H9 (cell line): ENCODE measurements at regions not wholly inside any gene's neighbourhood (a gene's known extent, or its start where the extent isn't known, plus 50 kb on each side); places are given as distances from the start of the nearest gene placed in this dataset.

Source experiments
- DNase-seq: peaks from one replicate; pipeline ENCODE4 v3.0.0-alpha.2; 2017
- H2AFZ ChIP-seq: one replicate; pipeline ENCODE4 v1.6.1; 2013; ENCODE audit warnings: mild to moderate bottlenecking, low read length, control low read depth, moderate library complexity
- H2AK5ac ChIP-seq: 2 replicates; pipeline ENCODE4 v1.6.1; 2013; ENCODE audit warnings: low read length, control low read depth, mixed read lengths; ENCODE audit not compliant: insufficient read length
- H2BK120ac ChIP-seq: one replicate; pipeline ENCODE4 v1.6.1; 2013; ENCODE audit warnings: low read depth, mild to moderate bottlenecking, low read length, control low read depth, inconsistent platforms; ENCODE audit not compliant: poor library complexity, severe bottlenecking
- H2BK12ac ChIP-seq: 2 replicates; pipeline ENCODE4 v1.6.1; 2013; ENCODE audit warnings: low read length, control low read depth, mixed read lengths, low read depth; ENCODE audit not compliant: insufficient read length
- H2BK15ac ChIP-seq: 2 replicates; pipeline ENCODE4 v1.6.1; 2013; ENCODE audit warnings: low read depth, low read length, control low read depth
- H2BK20ac ChIP-seq: one replicate; pipeline ENCODE4 v1.6.1; 2013; ENCODE audit warnings: low read depth, mild to moderate bottlenecking, low read length, control low read depth, inconsistent platforms; ENCODE audit not compliant: poor library complexity, severe bottlenecking
- H2BK5ac ChIP-seq: 2 replicates; pipeline ENCODE4 v1.6.1; 2013; ENCODE audit warnings: low read length, control low read depth, mixed read lengths; ENCODE audit not compliant: insufficient read length
- H3K14ac ChIP-seq: 2 replicates; pipeline ENCODE4 v1.6.1; 2013; ENCODE audit warnings: low read length, control low read depth; ENCODE audit not compliant: insufficient read depth
- H3K18ac ChIP-seq: 2 replicates; pipeline ENCODE4 v1.6.1; 2013; ENCODE audit warnings: low read depth, mild to moderate bottlenecking, mixed read lengths, low read length, control low read depth; ENCODE audit not compliant: insufficient read length
- H3K23ac ChIP-seq: 2 replicates; pipeline ENCODE4 v1.6.1; 2013; ENCODE audit warnings: low read length, control low read depth, mixed read lengths, low read depth; ENCODE audit not compliant: insufficient read length
- H3K23me2 ChIP-seq: 2 replicates; pipeline ENCODE4 v1.6.1; 2013; ENCODE audit warnings: low read depth, mild to moderate bottlenecking, mixed read lengths, low read length, control low read depth; ENCODE audit not compliant: insufficient read length, poor library complexity, severe bottlenecking
- H3K27ac ChIP-seq: 2 replicates; pipeline ENCODE4 v1.5.1; 2013; ENCODE audit warnings: low read length, control low read depth, mixed read lengths, low read depth; ENCODE audit not compliant: insufficient read length
- H3K27me3 ChIP-seq: 2 replicates; pipeline ENCODE4 v1.6.1; 2013; ENCODE audit warnings: low read length, control low read depth, inconsistent platforms; ENCODE audit not compliant: insufficient read depth
- H3K4ac ChIP-seq: 2 replicates; pipeline ENCODE4 v1.6.1; 2013; ENCODE audit warnings: low read depth, mild to moderate bottlenecking, control low read depth, inconsistent platforms, low read length, moderate library complexity
- H3K4me1 ChIP-seq: 2 replicates; pipeline ENCODE4 v1.6.1; 2013; ENCODE audit warnings: low read length, control low read depth, inconsistent platforms; ENCODE audit not compliant: insufficient read depth
- H3K4me2 ChIP-seq: 2 replicates; pipeline ENCODE4 v1.6.1; 2013; ENCODE audit warnings: low read length, control low read depth, mixed read lengths; ENCODE audit not compliant: insufficient read length, insufficient read depth
- H3K56ac ChIP-seq: 2 replicates; pipeline ENCODE4 v1.6.1; 2013; ENCODE audit warnings: low read depth, mild to moderate bottlenecking, mixed read lengths, low read length, control low read depth; ENCODE audit not compliant: insufficient read length
- H3K79me1 ChIP-seq: 2 replicates; pipeline ENCODE4 v1.6.1; 2013; ENCODE audit warnings: low read depth, mild to moderate bottlenecking, moderate library complexity, low read length, control low read depth, inconsistent platforms; ENCODE audit not compliant: insufficient read depth, poor library complexity, severe bottlenecking
- H3K79me2 ChIP-seq: 2 replicates; pipeline ENCODE4 v1.6.1; 2013; ENCODE audit warnings: low read length, control low read depth, inconsistent platforms; ENCODE audit not compliant: insufficient read depth
- H3K9ac ChIP-seq: 2 replicates; pipeline ENCODE4 v1.6.1; 2013; ENCODE audit warnings: low read length, control low read depth, mixed read lengths; ENCODE audit not compliant: insufficient read length; ENCODE audit errors: extremely low read depth
- H3K9me3 ChIP-seq: one replicate; pipeline ENCODE4 v1.6.1; 2013; ENCODE audit warnings: low read depth, low read length, inconsistent platforms; ENCODE audit not compliant: control insufficient read depth
- H3T11ph ChIP-seq: one replicate; pipeline ENCODE4 v1.6.1; 2013; ENCODE audit warnings: mild to moderate bottlenecking, low read length, control low read depth, inconsistent platforms
- H4K20me1 ChIP-seq: one replicate; pipeline ENCODE4 v1.6.1; 2013; ENCODE audit not compliant: control insufficient read depth, insufficient read length, insufficient read depth
- H4K5ac ChIP-seq: 2 replicates; pipeline ENCODE4 v1.6.1; 2013; ENCODE audit warnings: low read depth, mild to moderate bottlenecking, mixed read lengths, low read length, control low read depth; ENCODE audit not compliant: insufficient read length
- H4K8ac ChIP-seq: replicated peaks from 2 replicates; pipeline ENCODE4 v1.6.1; 2013; ENCODE audit warnings: low read length, control low read depth, mixed read lengths, low read depth; ENCODE audit not compliant: insufficient read length
- H4K91ac ChIP-seq: 2 replicates; pipeline ENCODE4 v1.6.1; 2013; ENCODE audit warnings: low read depth, mild to moderate bottlenecking, moderate library complexity, mixed read lengths, low read length, control low read depth; ENCODE audit not compliant: insufficient read length
- H3K27ac Mint-ChIP-seq, 3 experiments: 2 replicates in 2 of 3; 3 replicates in 1 of 3; pipeline ENCODE4 v1.8.0; 2020 to 2021; ENCODE audit warnings: mixed read lengths in 3 of 3, mild to moderate bottlenecking in 1 of 3, moderate library complexity in 1 of 3
- H3K27me3 Mint-ChIP-seq: 2 replicates; pipeline ENCODE4 v1.8.0; 2021; ENCODE audit warnings: low read depth, mild to moderate bottlenecking, moderate library complexity, mixed read lengths
- H3K36me3 Mint-ChIP-seq, 3 experiments: 2 replicates in 2 of 3; 3 replicates in 1 of 3; pipeline ENCODE4 v1.8.0; 2020 to 2021; ENCODE audit warnings: low read depth in 3 of 3, mixed read lengths in 3 of 3; ENCODE audit not compliant: insufficient read depth in 1 of 3
- H3K4me1 Mint-ChIP-seq, 2 experiments: 2 replicates each; pipeline ENCODE4 v1.8.0; 2020; ENCODE audit warnings: mixed read lengths in 2 of 2
- H3K4me3 Mint-ChIP-seq, 2 experiments: 2 replicates in 1 of 2; 3 replicates in 1 of 2; pipeline ENCODE4 v1.8.0; 2020 to 2021; ENCODE audit warnings: mild to moderate bottlenecking in 2 of 2, mixed read lengths in 2 of 2, moderate library complexity in 1 of 2
- H3K9me3 Mint-ChIP-seq, 2 experiments: 2 replicates in 1 of 2; 3 replicates in 1 of 2; pipeline ENCODE4 v1.8.0; 2020; ENCODE audit warnings: mild to moderate bottlenecking in 2 of 2, mixed read lengths in 2 of 2, moderate library complexity in 1 of 2
- CTCF ChIP-seq: fragments of 200-600 bp; sonication (generic); conservative IDR thresholded peaks from 3 replicates; pipeline ENCODE4 v1.8.0; 2021; ENCODE audit warnings: antibody characterized with exemption, mild to moderate bottlenecking
- WGBS: extraction: QIAGEN DNeasy Blood & Tissue Kit; methylation state at CpG from one replicate; pipeline ENCODE4 v1.1.7; 2013; ENCODE audit warnings: missing lambda C conversion rate, low lambda C conversion rate, mixed read lengths; ENCODE audit not compliant: insufficient read length; ENCODE audit errors: extremely low coverage; 5-methylcytosine and 5-hydroxymethylcytosine counted together

GRCh38 chr1:82263396-82263795 is 462.7 kb downstream of the ADGRL2 start:
- H2BK5ac ChIP-seq: no peak overlapping the region
- no CpG with 5 or more reads among the region's 1 CpG for WGBS
- H3K79me2 ChIP-seq: no peaks in the 10 kb centered on the region
- no peak overlapping the region for H3K18ac ChIP-seq
- H4K20me1 ChIP-seq: no peaks in the 10 kb centered on the region
- H4K8ac ChIP-seq: no peak overlapping the region
- Mint-ChIP-seq H3K27ac (no peak overlapping the region), H3K36me3 (no peaks in the 10 kb centered on the region), H3K9me3 (no peaks in the 10 kb centered on the region), H3K4me1 (peaks cover 4 to 5% of the 10 kb centered on the region in 2 experiments; a peak in 2 of 4 replicates), H3K4me3 (no peak overlapping the region), H3K27me3 (no peaks in the 10 kb centered on the region)
- H3T11ph ChIP-seq: no peak overlapping the region
- no peak overlapping the region for H2AFZ ChIP-seq
- no peak overlapping the region for H2AK5ac ChIP-seq
- no peak overlapping the region for H4K91ac ChIP-seq
- H3K27me3 ChIP-seq: no peaks in the 10 kb centered on the region
- H3K23me2 ChIP-seq: no peaks in the 10 kb centered on the region
- no peaks in the 10 kb centered on the region for H3K4me1 ChIP-seq
- no peak overlapping the region for H3K27ac ChIP-seq
- H2BK12ac ChIP-seq: no peak overlapping the region
- no peak overlapping the region for H2BK20ac ChIP-seq
- H3K14ac ChIP-seq: no peak overlapping the region
- H2BK120ac ChIP-seq: no peak overlapping the region
- no peaks in the 10 kb centered on the region for H3K79me1 ChIP-seq
- no peak for TF ChIP-seq CTCF
- no peak overlapping the region for H3K56ac ChIP-seq
- H3K9ac ChIP-seq: no peak overlapping the region
- H3K4ac ChIP-seq: no peak overlapping the region
- no peak overlapping the region for H4K5ac ChIP-seq
- no peak overlapping the region for H3K23ac ChIP-seq
- H3K4me2 ChIP-seq: no peak overlapping the region
- no peaks in the 10 kb centered on the region for H3K9me3 ChIP-seq
- no peak for DNase-seq
- no peak overlapping the region for H2BK15ac ChIP-seq
